NT2/D1 (cell line): ENCODE measurements at regions not wholly inside any gene's neighbourhood (a gene's known extent, or its start where the extent isn't known, plus 50 kb on each side); places are given as distances from the start of the nearest gene placed in this dataset.
"Not testable (repeated sequence)": the region's sequence is repeated elsewhere in the genome, so short reads cannot be mapped to it uniquely, and the experiment has no call there.

Experiments
- DNase-seq: peaks from one replicate; pipeline ENCODE4 v3.0.0-alpha.2; 2011; ENCODE audit warnings: low read depth, low spot score
- H3K27me3 ChIP-seq: 2 replicates; pipeline ENCODE4 v1.6.0; 2011; ENCODE audit warnings: mild to moderate bottlenecking; ENCODE audit not compliant: insufficient read length, insufficient read depth
- H3K36me3 ChIP-seq: 2 replicates; pipeline ENCODE4 v1.6.1; 2011; ENCODE audit warnings: mild to moderate bottlenecking, low read length, mixed read lengths; ENCODE audit not compliant: insufficient read depth, insufficient read length
- H3K4me1 ChIP-seq: 2 replicates; pipeline ENCODE4 v1.5.1; 2011; ENCODE audit not compliant: insufficient read depth, insufficient read length
- H3K4me3 ChIP-seq: 2 replicates; pipeline ENCODE4 v1.5.1; 2011; ENCODE audit warnings: low read depth; ENCODE audit not compliant: insufficient read length
- H3K9ac ChIP-seq: 2 replicates; pipeline ENCODE4 v1.6.0; 2011; ENCODE audit warnings: low read depth; ENCODE audit not compliant: insufficient read length
- H3K9me3 ChIP-seq: 2 replicates; pipeline ENCODE4 v1.5.1; 2011; ENCODE audit warnings: mild to moderate bottlenecking, low read length; ENCODE audit not compliant: insufficient read depth
- SUZ12 ChIP-seq: IDR thresholded peaks from 2 replicates; pipeline ENCODE4 v1.6.1; 2011; ENCODE audit not compliant: insufficient read length, insufficient read depth; ENCODE audit errors: extremely low read depth
- YY1 ChIP-seq: IDR thresholded peaks from 2 replicates; pipeline ENCODE4 v1.6.1; 2011; ENCODE audit not compliant: insufficient read length, insufficient read depth
- ZNF274 ChIP-seq: IDR thresholded peaks from 2 replicates; pipeline ENCODE4 v1.6.1; 2011; ENCODE audit warnings: mild to moderate bottlenecking, low read depth, low read length

GRCh38 chr13:76300688-76301087, 585.5 kb downstream of the KCTD12 start:
- Histone ChIP-seq H3K27me3 (no peaks in the 10 kb centered on the region), H3K9me3 (no peaks in the 10 kb centered on the region), H3K4me3 (no peak overlapping the region), H3K36me3 (no peaks in the 10 kb centered on the region), H3K9ac (no peak overlapping the region), H3K4me1 (no peaks in the 10 kb centered on the region)
- TF ChIP-seq SUZ12 (no peak), ZNF274 (no peak), YY1 (no peak)
- DNase-seq, result no peak

GRCh38 chr13:76297331-76297730, 588.9 kb downstream of the KCTD12 start:
- DNase-seq, result no peak
- no peaks in the 10 kb centered on the region for H3K36me3 ChIP-seq
- H3K4me3 ChIP-seq, result no peak overlapping the region
- H3K4me1 ChIP-seq, result no peaks in the 10 kb centered on the region
- no peak overlapping the region for H3K9ac ChIP-seq
- no peaks in the 10 kb centered on the region; the same call in 1 of the 2 replicates for H3K9me3 ChIP-seq
- no peaks in the 10 kb centered on the region for H3K27me3 ChIP-seq
- TF ChIP-seq ZNF274 (no peak), SUZ12 (no peak), YY1 (no peak)

GRCh38 chr13:76296751-76297150, 589.5 kb downstream of the KCTD12 start:
- DNase-seq, result no peak

GRCh38 chr13:76295020-76295419, 591.2 kb downstream of the KCTD12 start:
- H3K36me3 ChIP-seq, H3K4me1 ChIP-seq, DNase-seq, H3K9me3 ChIP-seq, H3K9ac ChIP-seq, H3K4me3 ChIP-seq, H3K27me3 ChIP-seq: not testable (repeated sequence)

More at GRCh38 chr13:76296751-76297150, 589.5 kb downstream of the KCTD12 start:
- no peak for TF ChIP-seq ZNF274
- Histone ChIP-seq H3K4me1 (no peaks in the 10 kb centered on the region), H3K4me3 (no peak overlapping the region), H3K9me3 (no peaks in the 10 kb centered on the region; the same call in 1 of the 2 replicates), H3K36me3 (no peaks in the 10 kb centered on the region), H3K27me3 (no peaks in the 10 kb centered on the region), H3K9ac (no peak overlapping the region)

- Histone ChIP-seq H3K36me3 (no peaks in the 10 kb centered on the region), H3K27me3 (no peaks in the 10 kb centered on the region), H3K4me1 (no peaks in the 10 kb centered on the region), H3K9me3 (no peaks in the 10 kb centered on the region; the same call in 1 of the 2 replicates), H3K4me3 (no peak overlapping the region), H3K9ac (no peak overlapping the region)
- no peak for DNase-seq
- no peak for TF ChIP-seq ZNF274
- TF ChIP-seq YY1, result no peak
- TF ChIP-seq SUZ12, result no peak
Measured at GRCh38 chr13:76293751-76294150, 592.5 kb downstream of the KCTD12 start.

- H3K36me3 ChIP-seq, result no peaks in the 10 kb centered on the region
- H3K9me3 ChIP-seq, result no peaks in the 10 kb centered on the region; the same call in 1 of the 2 replicates
- no peaks in the 10 kb centered on the region for H3K4me1 ChIP-seq
- H3K27me3 ChIP-seq, result no peaks in the 10 kb centered on the region
- DNase-seq, result no peak
- no peak overlapping the region for H3K9ac ChIP-seq
- TF ChIP-seq YY1 (no peak), SUZ12 (no peak), ZNF274 (no peak)
- H3K4me3 ChIP-seq, result no peak overlapping the region
Measured at GRCh38 chr13:76293346-76293745, 592.9 kb downstream of the KCTD12 start.

- DNase-seq, result no peak
Measured at GRCh38 chr13:76292726-76293125, 593.5 kb downstream of the KCTD12 start.

GRCh38 chr13:76292031-76292430, 594.2 kb downstream of the KCTD12 start:
- DNase-seq, result no peak
- no peak overlapping the region for H3K4me3 ChIP-seq
- H3K9ac ChIP-seq, result no peak overlapping the region
- H3K36me3 ChIP-seq, result no peaks in the 10 kb centered on the region
- H3K9me3 ChIP-seq, result no peaks in the 10 kb centered on the region; the same call in 1 of the 2 replicates
- TF ChIP-seq YY1 (no peak), ZNF274 (no peak), SUZ12 (no peak)
- H3K27me3 ChIP-seq, result no peaks in the 10 kb centered on the region
- H3K4me1 ChIP-seq, result no peaks in the 10 kb centered on the region

More at GRCh38 chr13:76292726-76293125, 593.5 kb downstream of the KCTD12 start:
- Histone ChIP-seq H3K9me3 (no peaks in the 10 kb centered on the region; the same call in 1 of the 2 replicates), H3K4me3 (no peak overlapping the region), H3K9ac (no peak overlapping the region), H3K36me3 (no peaks in the 10 kb centered on the region), H3K4me1 (no peaks in the 10 kb centered on the region), H3K27me3 (no peaks in the 10 kb centered on the region)
- TF ChIP-seq YY1, result no peak
